ENCODE measurements at regions not wholly inside any gene's neighbourhood (a gene's known extent, or its start where the extent isn't known, plus 50 kb on each side); places are given as distances from the start of the nearest gene placed in this dataset.

DNA sequence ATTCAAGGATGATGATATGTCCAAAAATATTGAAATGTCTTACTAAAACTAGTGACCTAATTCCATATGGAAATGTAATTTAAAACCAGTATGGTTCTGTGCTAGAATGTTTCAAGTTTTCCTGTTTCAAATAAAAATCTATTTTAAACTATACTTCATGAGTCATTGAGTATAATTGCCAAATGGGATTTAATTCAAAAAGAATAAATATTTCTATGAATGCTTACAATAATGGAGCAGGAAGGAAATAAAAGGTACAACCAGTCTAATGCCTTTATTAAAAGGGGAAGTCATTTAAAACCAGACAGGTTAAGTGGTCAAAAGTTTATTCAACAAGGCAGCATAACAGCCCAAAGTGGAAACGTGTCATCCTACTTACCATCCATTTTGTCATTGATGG is 2347.1 kb downstream of the PCDH7 start:
- peaks cover 6% of the 10 kb centered on the region for H3K4me1 Mint-ChIP-seq (ENCODE audit: low read depth, unreplicated experiment)
- POLR2A ChIA-PET: no interaction called here

DNA sequence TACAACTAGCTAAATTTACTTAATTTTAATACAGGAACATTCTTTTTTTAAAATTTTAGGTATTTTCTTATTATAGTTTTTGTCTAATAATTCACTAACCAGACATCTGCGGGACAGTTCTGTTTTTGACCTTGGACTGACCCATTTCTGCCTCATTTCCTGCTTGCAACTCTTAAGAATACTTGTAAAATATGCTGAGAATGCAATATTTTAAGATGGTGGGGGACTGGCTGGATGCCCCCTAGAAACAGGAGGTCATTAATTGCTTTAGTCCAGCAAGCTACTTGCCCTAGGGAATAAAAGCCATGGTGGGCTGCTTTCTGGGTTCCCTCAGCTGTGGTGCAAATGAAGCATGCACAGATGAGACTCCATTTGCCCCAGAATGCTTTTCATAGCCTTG is 2348.4 kb downstream of the PCDH7 start:
- no peaks in the 10 kb centered on the region for H3K27me3 Mint-ChIP-seq (ENCODE audit: insufficient read depth, unreplicated experiment)

More for the DNA sequence above, 2347.1 kb downstream of the PCDH7 start:
- intact Hi-C loops (cut with micrococcal nuclease; ENCODE audit: unreplicated experiment): loop anchor here (10.0 kb wide), 1 partner anchor 222 kb away; no protein-coding TSS in a partner anchor
- DNase-seq: no peak
- H3K4me1 ChIP-seq: peaks cover 2% of the 10 kb centered on the region; the same call in 1 of the 2 replicates
- no peaks in the 10 kb centered on the region for H3K36me3 ChIP-seq (ENCODE audit: control insufficient read depth, insufficient read depth, low read length)
- Mint-ChIP-seq H3K4me3 (ENCODE audit: unreplicated experiment) (no peak overlapping the region), H3K27ac (ENCODE audit: unreplicated experiment) (no peak overlapping the region), H3K9me3 (ENCODE audit: unreplicated experiment) (peaks cover 15% of the 10 kb centered on the region), H3K36me3 (ENCODE audit: insufficient read depth, unreplicated experiment) (no peaks in the 10 kb centered on the region), H3K27me3 (ENCODE audit: insufficient read depth, unreplicated experiment) (no peaks in the 10 kb centered on the region)
- H3K27me3 ChIP-seq (replicated peaks; ENCODE audit: control insufficient read depth, insufficient read depth, low read length): no peaks in the 10 kb centered on the region
- peaks cover 4% of the 10 kb centered on the region; the same call in 1 of the 2 replicates for H3K9me3 ChIP-seq
- TF ChIP-seq, protein P1, sequence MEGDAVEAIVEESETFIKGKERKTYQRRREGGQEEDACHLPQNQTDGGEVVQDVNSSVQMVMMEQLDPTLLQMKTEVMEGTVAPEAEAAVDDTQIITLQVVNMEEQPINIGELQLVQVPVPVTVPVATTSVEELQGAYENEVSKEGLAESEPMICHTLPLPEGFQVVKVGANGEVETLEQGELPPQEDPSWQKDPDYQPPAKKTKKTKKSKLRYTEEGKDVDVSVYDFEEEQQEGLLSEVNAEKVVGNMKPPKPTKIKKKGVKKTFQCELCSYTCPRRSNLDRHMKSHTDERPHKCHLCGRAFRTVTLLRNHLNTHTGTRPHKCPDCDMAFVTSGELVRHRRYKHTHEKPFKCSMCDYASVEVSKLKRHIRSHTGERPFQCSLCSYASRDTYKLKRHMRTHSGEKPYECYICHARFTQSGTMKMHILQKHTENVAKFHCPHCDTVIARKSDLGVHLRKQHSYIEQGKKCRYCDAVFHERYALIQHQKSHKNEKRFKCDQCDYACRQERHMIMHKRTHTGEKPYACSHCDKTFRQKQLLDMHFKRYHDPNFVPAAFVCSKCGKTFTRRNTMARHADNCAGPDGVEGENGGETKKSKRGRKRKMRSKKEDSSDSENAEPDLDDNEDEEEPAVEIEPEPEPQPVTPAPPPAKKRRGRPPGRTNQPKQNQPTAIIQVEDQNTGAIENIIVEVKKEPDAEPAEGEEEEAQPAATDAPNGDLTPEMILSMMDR (IDR thresholded peaks at IDR 0.05; ENCODE audit: insufficient read depth in 1 of 2, low read depth in 1 of 2, low read length in 1 of 2, severe bottlenecking in 1 of 2, unreplicated experiment in 1 of 2): no peak
- no TSS peak for BruUV-seq (replicated peaks)
- CTCF ChIA-PET: no interaction called here
- H3K4me3 ChIP-seq (ENCODE audit: low read depth, low read length): no peak overlapping the region

DNA sequence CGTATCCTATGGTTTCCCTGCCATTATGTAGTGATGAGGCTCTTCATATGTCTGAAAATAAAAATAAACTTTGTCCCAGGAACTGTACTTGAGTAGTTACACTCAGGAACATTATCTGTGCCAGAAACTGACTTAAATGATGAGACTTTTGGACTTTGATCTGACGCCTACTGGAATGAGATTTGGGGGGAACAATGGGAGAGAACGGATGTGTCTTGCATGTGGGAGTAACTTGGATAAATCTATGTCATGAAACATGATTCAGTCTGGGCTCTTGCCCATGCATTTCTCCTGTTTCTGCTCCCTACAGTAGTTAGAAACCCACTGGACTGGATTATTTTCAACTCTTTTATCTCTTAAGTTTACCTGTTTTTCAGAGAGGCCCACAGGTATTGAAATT is 2351.4 kb downstream of the PCDH7 start:
- H3K27ac Mint-ChIP-seq (ENCODE audit: unreplicated experiment): no peak overlapping the region
- DNase-seq: no peak
- intact Hi-C loops (cut with micrococcal nuclease; ENCODE audit: unreplicated experiment): no loop called here
- POLR2A ChIA-PET: no interaction called here
- no peak overlapping the region for H3K4me3 ChIP-seq (ENCODE audit: low read depth, low read length)
- H3K9me3 Mint-ChIP-seq (ENCODE audit: unreplicated experiment): peaks cover 8% of the 10 kb centered on the region
- peaks cover 25% of the 10 kb centered on the region for H3K4me1 ChIP-seq
- H3K27me3 ChIP-seq (replicated peaks; ENCODE audit: control insufficient read depth, insufficient read depth, low read length): no peaks in the 10 kb centered on the region
- H3K4me1 Mint-ChIP-seq (ENCODE audit: low read depth, unreplicated experiment): no peaks in the 10 kb centered on the region
- CTCF ChIA-PET: no interaction called here
- no peaks in the 10 kb centered on the region for H3K36me3 Mint-ChIP-seq (ENCODE audit: insufficient read depth, unreplicated experiment)
- TF ChIP-seq, protein P1 (IDR thresholded peaks at IDR 0.05; ENCODE audit: insufficient read depth in 1 of 2, low read depth in 1 of 2, low read length in 1 of 2, severe bottlenecking in 1 of 2, unreplicated experiment in 1 of 2): no peak
- no peaks in the 10 kb centered on the region for H3K36me3 ChIP-seq (ENCODE audit: control insufficient read depth, insufficient read depth, low read length)
- H3K4me3 Mint-ChIP-seq (ENCODE audit: unreplicated experiment): no peak overlapping the region
- H3K9me3 ChIP-seq: peaks cover 4% of the 10 kb centered on the region; the same call in 1 of the 2 replicates
- no TSS peak for BruUV-seq (replicated peaks)
- no peaks in the 10 kb centered on the region for H3K27me3 Mint-ChIP-seq (ENCODE audit: insufficient read depth, unreplicated experiment)

More for the DNA sequence above, 2348.4 kb downstream of the PCDH7 start:
- Histone ChIP-seq H3K9me3 (peaks cover 4% of the 10 kb centered on the region; the same call in 1 of the 2 replicates), H3K27me3 (replicated peaks; ENCODE audit: control insufficient read depth, insufficient read depth, low read length) (no peaks in the 10 kb centered on the region), H3K36me3 (ENCODE audit: control insufficient read depth, insufficient read depth, low read length) (no peaks in the 10 kb centered on the region), H3K4me1 (peaks cover 12% of the 10 kb centered on the region), H3K4me3 (ENCODE audit: low read depth, low read length) (no peak overlapping the region)
- Mint-ChIP-seq H3K4me3 (ENCODE audit: unreplicated experiment) (no peak overlapping the region), H3K36me3 (ENCODE audit: insufficient read depth, unreplicated experiment) (no peaks in the 10 kb centered on the region), H3K4me1 (ENCODE audit: low read depth, unreplicated experiment) (no peaks in the 10 kb centered on the region), H3K9me3 (ENCODE audit: unreplicated experiment) (peaks cover 8% of the 10 kb centered on the region), H3K27ac (ENCODE audit: unreplicated experiment) (no peak overlapping the region)
- no TSS peak for BruUV-seq (replicated peaks)
- intact Hi-C loops (cut with micrococcal nuclease; ENCODE audit: unreplicated experiment): loop anchor here (10.0 kb wide), 1 partner anchor 224 kb away; no protein-coding TSS in a partner anchor
- DNase-seq: no peak
- POLR2A ChIA-PET: no interaction called here
- TF ChIP-seq, protein P1 (IDR thresholded peaks at IDR 0.05; ENCODE audit: insufficient read depth in 1 of 2, low read depth in 1 of 2, low read length in 1 of 2, severe bottlenecking in 1 of 2, unreplicated experiment in 1 of 2): no peak
- CTCF ChIA-PET: no interaction called here

Data from Caco-2 (cell line).